Fibroblast of lung (primary cell): ENCODE measurements at regions not wholly inside any gene's neighbourhood (a gene's known extent, or its start where the extent isn't known, plus 50 kb on each side); places are given as distances from the start of the nearest gene placed in this dataset.

Experiments used
- EZH2 ChIP-seq: IDR thresholded peaks from 2 replicates; pipeline ENCODE4 v1.5.1; 2012; ENCODE audit warnings: low read length, control low read depth, mild to moderate bottlenecking; ENCODE audit errors: missing control alignments
- TF ChIP-seq, protein P1 (sequence below), 2 donors: IDR thresholded peaks in 1 of 2; conservative IDR thresholded peaks in 1 of 2; 1 replicate in 1 of 2; 2 replicates in 1 of 2; pipeline ENCODE4 v1.5.1; 2011 to 2012; ENCODE audit warnings: low read length in 2 of 2, control low read depth in 1 of 2, inconsistent platforms in 1 of 2, low read depth in 1 of 2, mild to moderate bottlenecking in 1 of 2

- TF ChIP-seq, protein P1, sequence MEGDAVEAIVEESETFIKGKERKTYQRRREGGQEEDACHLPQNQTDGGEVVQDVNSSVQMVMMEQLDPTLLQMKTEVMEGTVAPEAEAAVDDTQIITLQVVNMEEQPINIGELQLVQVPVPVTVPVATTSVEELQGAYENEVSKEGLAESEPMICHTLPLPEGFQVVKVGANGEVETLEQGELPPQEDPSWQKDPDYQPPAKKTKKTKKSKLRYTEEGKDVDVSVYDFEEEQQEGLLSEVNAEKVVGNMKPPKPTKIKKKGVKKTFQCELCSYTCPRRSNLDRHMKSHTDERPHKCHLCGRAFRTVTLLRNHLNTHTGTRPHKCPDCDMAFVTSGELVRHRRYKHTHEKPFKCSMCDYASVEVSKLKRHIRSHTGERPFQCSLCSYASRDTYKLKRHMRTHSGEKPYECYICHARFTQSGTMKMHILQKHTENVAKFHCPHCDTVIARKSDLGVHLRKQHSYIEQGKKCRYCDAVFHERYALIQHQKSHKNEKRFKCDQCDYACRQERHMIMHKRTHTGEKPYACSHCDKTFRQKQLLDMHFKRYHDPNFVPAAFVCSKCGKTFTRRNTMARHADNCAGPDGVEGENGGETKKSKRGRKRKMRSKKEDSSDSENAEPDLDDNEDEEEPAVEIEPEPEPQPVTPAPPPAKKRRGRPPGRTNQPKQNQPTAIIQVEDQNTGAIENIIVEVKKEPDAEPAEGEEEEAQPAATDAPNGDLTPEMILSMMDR (conservative IDR thresholded peaks at IDR 0.05 in 1 of 2, IDR thresholded peaks at IDR 0.05 in 1 of 2; ENCODE audit: low read depth in 1 of 2, low read length in 2 of 2) = no peak
- TF ChIP-seq EZH2 = no peak
These were observed 82.1 kb downstream of the C9orf152 start for GRCh38 chr9:110125763-110126351.
